Hepatocyte (in vitro differentiated cells): ENCODE measurements at regions not wholly inside any gene's neighbourhood (a gene's known extent, or its start where the extent isn't known, plus 50 kb on each side); places are given as distances from the start of the nearest gene placed in this dataset.

Experiments used
- EZH2 ChIP-seq: fragments of 200-600 bp; sonication (generic); IDR thresholded peaks from 2 replicates; pipeline ENCODE4 v1.6.1; 2016; ENCODE audit warnings: antibody characterized with exemption, mild to moderate bottlenecking, borderline replicate concordance
- EZH2phosphoT487 ChIP-seq: fragments of 200-600 bp; sonication (generic); IDR thresholded peaks from one replicate; pipeline ENCODE4 v1.6.1; 2018; ENCODE audit warnings: antibody characterized with exemption, mild to moderate bottlenecking, low read depth, moderate library complexity; ENCODE audit not compliant: unreplicated experiment, severe bottlenecking
- TF ChIP-seq, protein P1 (sequence below): fragments of 200-600 bp; sonication (generic); IDR thresholded peaks from 2 replicates; pipeline ENCODE4 v1.5.1; 2016; ENCODE audit warnings: antibody characterized with exemption, mild to moderate bottlenecking; ENCODE audit not compliant: poor library complexity

DNA sequence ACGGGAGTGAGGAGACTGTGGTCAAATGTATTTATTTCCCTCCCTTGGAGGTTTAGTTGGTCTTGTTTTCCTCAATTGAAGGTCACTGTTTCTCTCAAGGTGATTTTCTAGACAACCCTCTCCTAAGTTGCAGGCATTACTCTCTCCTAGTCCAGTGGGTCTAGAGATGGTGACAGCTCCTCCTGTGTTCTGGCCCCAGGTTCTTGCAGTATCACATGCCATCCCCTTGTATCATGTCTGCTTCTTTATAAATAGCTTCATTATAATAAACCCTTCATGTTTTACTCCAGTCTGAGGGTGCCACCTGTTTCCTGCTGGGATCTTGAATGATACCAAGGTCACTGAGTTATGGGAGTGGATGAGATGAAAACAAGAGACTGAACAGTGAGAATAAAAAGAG lies 208.0 kb upstream of the KCNN2 start:
- TF ChIP-seq, protein P1, sequence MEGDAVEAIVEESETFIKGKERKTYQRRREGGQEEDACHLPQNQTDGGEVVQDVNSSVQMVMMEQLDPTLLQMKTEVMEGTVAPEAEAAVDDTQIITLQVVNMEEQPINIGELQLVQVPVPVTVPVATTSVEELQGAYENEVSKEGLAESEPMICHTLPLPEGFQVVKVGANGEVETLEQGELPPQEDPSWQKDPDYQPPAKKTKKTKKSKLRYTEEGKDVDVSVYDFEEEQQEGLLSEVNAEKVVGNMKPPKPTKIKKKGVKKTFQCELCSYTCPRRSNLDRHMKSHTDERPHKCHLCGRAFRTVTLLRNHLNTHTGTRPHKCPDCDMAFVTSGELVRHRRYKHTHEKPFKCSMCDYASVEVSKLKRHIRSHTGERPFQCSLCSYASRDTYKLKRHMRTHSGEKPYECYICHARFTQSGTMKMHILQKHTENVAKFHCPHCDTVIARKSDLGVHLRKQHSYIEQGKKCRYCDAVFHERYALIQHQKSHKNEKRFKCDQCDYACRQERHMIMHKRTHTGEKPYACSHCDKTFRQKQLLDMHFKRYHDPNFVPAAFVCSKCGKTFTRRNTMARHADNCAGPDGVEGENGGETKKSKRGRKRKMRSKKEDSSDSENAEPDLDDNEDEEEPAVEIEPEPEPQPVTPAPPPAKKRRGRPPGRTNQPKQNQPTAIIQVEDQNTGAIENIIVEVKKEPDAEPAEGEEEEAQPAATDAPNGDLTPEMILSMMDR, result no peak
- TF ChIP-seq EZH2 (no peak), EZH2phosphoT487 (no peak)
